Thoracic aorta (tissue), 2 donors: ENCODE measurements at regions not wholly inside any gene's neighbourhood (a gene's known extent, or its start where the extent isn't known, plus 50 kb on each side); places are given as distances from the start of the nearest gene placed in this dataset.
"Not testable (repeated sequence)": the region's sequence is repeated elsewhere in the genome, so short reads cannot be mapped to it uniquely, and the experiment has no call there.

Source experiments
- ATAC-seq: fragments of 150-250 bp; one replicate; pipeline ENCODE4 v1.8.0; 2017; ENCODE audit warnings: low read depth; ENCODE audit not compliant: insufficient number of reproducible peaks, low FRiP score
- DNase-seq: peaks from one replicate; pipeline ENCODE4 v3.0.0-alpha.2; 2020; ENCODE audit warnings: low spot score
- H3K27ac ChIP-seq, 2 donors: fragments of 200-600 bp; sonication (generic); 1 replicate in 1 of 2; 2 replicates in 1 of 2; pipeline ENCODE4 v1.5.1; 2016; ENCODE audit warnings: mild to moderate bottlenecking in 2 of 2, moderate library complexity in 2 of 2
- H3K27me3 ChIP-seq: fragments of 200-600 bp; sonication (generic); replicated peaks from 2 replicates; pipeline ENCODE4 v1.6.0; 2016; ENCODE audit warnings: mild to moderate bottlenecking; ENCODE audit not compliant: insufficient read depth
- H3K36me3 ChIP-seq: fragments of 200-600 bp; sonication (generic); one replicate; pipeline ENCODE4 v1.5.1; 2016
- H3K4me1 ChIP-seq, 2 donors: fragments of 200-600 bp; sonication (generic); 1 replicate in 1 of 2; 2 replicates in 1 of 2; pipeline versions ENCODE4 v1.5.1 to v1.6.0; 2016; ENCODE audit warnings: low read depth in 2 of 2, mild to moderate bottlenecking in 1 of 2; ENCODE audit not compliant: control insufficient read depth in 1 of 2
- H3K4me3 ChIP-seq: fragments of 200-600 bp; sonication (generic); 2 replicates; pipeline ENCODE4 v1.5.1; 2016; ENCODE audit warnings: mild to moderate bottlenecking
- H3K9me3 ChIP-seq: fragments of 200-600 bp; sonication (generic); 2 replicates; pipeline ENCODE4 v1.5.1; 2016
- CTCF ChIP-seq: fragments of 200-600 bp; sonication (generic); IDR thresholded peaks from one replicate; pipeline ENCODE4 v1.5.1; 2019; ENCODE audit warnings: antibody characterized with exemption

- no peak for ATAC-seq
- H3K4me1 ChIP-seq: no peaks in the 10 kb centered on the region
- no peak for DNase-seq
- no peaks in the 10 kb centered on the region for H3K36me3 ChIP-seq
- H3K4me3 ChIP-seq: no peak overlapping the region
- no peak for TF ChIP-seq CTCF
- no peak overlapping the region for H3K27ac ChIP-seq
- H3K9me3 ChIP-seq: no peaks in the 10 kb centered on the region
- no peaks in the 10 kb centered on the region for H3K27me3 ChIP-seq
These were observed 60.9 kb upstream of the CTNNA1 start for GRCh38 chr5:138692370-138692769.

DNA sequence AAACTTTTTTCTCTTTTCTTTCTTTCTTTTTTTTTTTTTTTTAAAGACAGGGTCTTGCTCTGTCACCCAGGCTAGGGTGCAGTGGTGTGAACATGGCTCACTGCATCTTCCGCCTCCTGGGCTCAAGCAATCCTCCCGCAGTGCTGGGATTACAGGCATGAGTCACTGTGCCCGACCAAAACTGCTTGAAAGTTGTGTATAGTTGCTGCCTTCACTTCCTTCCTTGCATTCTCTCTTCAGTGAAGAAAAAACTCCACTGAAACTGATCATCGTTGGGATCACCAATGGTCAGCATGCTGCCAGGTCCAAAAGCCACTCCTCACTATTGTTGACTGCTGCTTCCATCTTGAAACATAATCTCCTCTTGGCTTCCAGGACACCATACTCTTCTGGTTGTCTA is 66.6 kb upstream of the CTNNA1 start:
- no peak overlapping the region for H3K4me3 ChIP-seq
- TF ChIP-seq CTCF: no peak
- ATAC-seq (no peak), DNase-seq (no peak)
- no peaks in the 10 kb centered on the region for H3K4me1 ChIP-seq
- H3K27ac ChIP-seq: no peak overlapping the region
- H3K27me3 ChIP-seq: no peaks in the 10 kb centered on the region
- no peaks in the 10 kb centered on the region for H3K36me3 ChIP-seq
- H3K9me3 ChIP-seq: peaks cover 3% of the 10 kb centered on the region

GRCh38 chr5:138685193-138685745 is 68.0 kb upstream of the CTNNA1 start:
- no peak for ATAC-seq
- no peaks in the 10 kb centered on the region for H3K27me3 ChIP-seq

DNA sequence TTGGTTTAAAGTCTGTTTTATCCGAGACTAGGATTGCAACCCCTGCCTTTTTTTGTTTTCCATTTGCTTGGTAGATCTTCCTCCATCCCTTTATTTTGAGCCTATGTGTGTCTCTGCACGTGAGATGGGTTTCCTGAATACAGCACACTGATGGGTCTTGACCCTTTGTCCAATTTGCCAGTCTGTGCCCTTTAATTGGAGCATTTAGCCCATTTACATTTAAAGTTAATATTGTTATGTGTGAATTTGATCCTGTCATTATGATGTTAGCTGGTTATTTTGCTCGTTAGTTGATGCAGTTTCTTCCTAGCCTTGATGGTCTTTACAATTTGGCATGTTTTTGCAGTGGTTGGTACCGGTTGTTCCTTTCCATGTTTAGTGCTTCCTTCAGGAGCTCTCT is 70.8 kb upstream of the CTNNA1 start:
- H3K36me3 ChIP-seq, H3K4me1 ChIP-seq, H3K27ac ChIP-seq, ATAC-seq, H3K27me3 ChIP-seq, H3K9me3 ChIP-seq, DNase-seq, H3K4me3 ChIP-seq: not testable (repeated sequence)

More at GRCh38 chr5:138685193-138685745, 68.0 kb upstream of the CTNNA1 start:
- peaks cover 3% of the 10 kb centered on the region for H3K9me3 ChIP-seq
- no peak for TF ChIP-seq CTCF
- no peaks in the 10 kb centered on the region for H3K36me3 ChIP-seq
- H3K4me3 ChIP-seq: no peak overlapping the region
- no peaks in the 10 kb centered on the region for H3K4me1 ChIP-seq
- H3K27ac ChIP-seq: no peak overlapping the region
- no peak for DNase-seq

DNA sequence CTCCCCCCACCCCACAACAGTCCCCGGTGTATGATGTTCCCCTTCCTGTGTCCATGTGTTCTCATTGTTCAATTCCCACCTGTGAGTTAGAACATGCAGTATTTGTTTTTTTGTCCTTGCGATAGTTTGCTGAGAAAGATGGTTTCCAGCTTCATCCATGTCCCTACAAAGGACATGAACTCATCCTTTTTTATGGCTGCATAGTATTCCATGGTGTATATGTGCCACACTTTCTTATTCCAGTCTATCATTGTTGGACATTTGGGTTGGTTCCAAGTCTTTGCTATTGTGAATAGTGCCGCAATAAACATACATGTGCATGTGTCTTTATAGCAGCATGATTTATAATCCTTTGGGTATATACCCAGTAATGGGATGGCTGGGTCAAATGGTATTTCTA is 74.4 kb upstream of the CTNNA1 start:
- H3K4me3 ChIP-seq, H3K27me3 ChIP-seq, H3K36me3 ChIP-seq, H3K27ac ChIP-seq, DNase-seq, H3K9me3 ChIP-seq, H3K4me1 ChIP-seq, ATAC-seq: not testable (repeated sequence)

DNA sequence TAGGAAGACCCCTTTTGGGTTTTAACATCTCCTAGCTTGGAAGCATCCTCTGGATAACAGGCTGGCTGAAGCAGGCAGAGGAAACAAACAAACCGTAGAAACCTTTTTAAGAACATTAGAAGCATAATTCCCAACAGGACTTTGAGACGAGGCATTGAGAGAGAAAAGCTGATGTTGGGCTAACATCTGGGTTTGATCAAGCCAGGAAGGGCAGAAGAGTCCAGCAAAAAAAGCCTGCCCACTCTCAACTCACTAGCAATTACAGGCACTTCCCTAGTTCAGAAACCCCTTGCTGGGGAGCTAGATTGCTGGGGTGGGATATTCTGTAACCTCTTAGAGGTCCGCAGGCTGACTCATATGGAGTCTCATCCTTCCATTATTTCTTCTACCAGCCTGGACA is 75.4 kb upstream of the CTNNA1 start:
- Histone ChIP-seq H3K27ac (no peak overlapping the region), H3K36me3 (no peaks in the 10 kb centered on the region), H3K4me3 (no peak overlapping the region), H3K9me3 (no peaks in the 10 kb centered on the region), H3K4me1 (no peaks in the 10 kb centered on the region), H3K27me3 (no peaks in the 10 kb centered on the region)
- no peak for TF ChIP-seq CTCF
- DNase-seq: no peak
- ATAC-seq: no peak
